Glutamatergic neuron (in vitro differentiated cells): ENCODE measurements at regions not wholly inside any gene's neighbourhood (a gene's known extent, or its start where the extent isn't known, plus 50 kb on each side); places are given as distances from the start of the nearest gene placed in this dataset.

ENCODE experiments used
- DNase-seq: peaks from one replicate; pipeline ENCODE4 v3.0.0; 2022
- H3K27ac Mint-ChIP-seq: one replicate; pipeline ENCODE4 v1.8.0; 2020; ENCODE audit warnings: mild to moderate bottlenecking, mixed read lengths, inconsistent platforms; ENCODE audit not compliant: unreplicated experiment
- H3K27me3 Mint-ChIP-seq: one replicate; pipeline ENCODE4 v1.8.0; 2020; ENCODE audit warnings: mild to moderate bottlenecking, moderate library complexity, mixed read lengths, inconsistent platforms; ENCODE audit not compliant: unreplicated experiment
- H3K36me3 Mint-ChIP-seq: one replicate; pipeline ENCODE4 v1.8.0; 2020; ENCODE audit warnings: mild to moderate bottlenecking, mixed read lengths, inconsistent platforms; ENCODE audit not compliant: unreplicated experiment
- H3K4me1 Mint-ChIP-seq: one replicate; pipeline ENCODE4 v1.8.0; 2020; ENCODE audit warnings: mild to moderate bottlenecking, low read depth, mixed read lengths, inconsistent platforms; ENCODE audit not compliant: unreplicated experiment
- H3K4me3 Mint-ChIP-seq: one replicate; pipeline ENCODE4 v1.8.0; 2020; ENCODE audit warnings: mild to moderate bottlenecking, mixed read lengths, inconsistent platforms; ENCODE audit not compliant: unreplicated experiment
- H3K9me3 Mint-ChIP-seq: one replicate; pipeline ENCODE4 v1.8.0; 2020; ENCODE audit warnings: mild to moderate bottlenecking, moderate library complexity, mixed read lengths, inconsistent platforms; ENCODE audit not compliant: unreplicated experiment
- CTCF ChIP-seq: fragments of 200-600 bp; sonication (generic); IDR thresholded peaks from one replicate; pipeline ENCODE4 v1.5.0; 2021; ENCODE audit not compliant: partially characterized antibody, unreplicated experiment

- Mint-ChIP-seq H3K27me3 (peaks cover 2% of the 10 kb centered on the region), H3K36me3 (no peaks in the 10 kb centered on the region), H3K27ac (no peak overlapping the region), H3K9me3 (peaks cover 8% of the 10 kb centered on the region), H3K4me3 (no peak overlapping the region), H3K4me1 (no peaks in the 10 kb centered on the region)
- no peak for DNase-seq
- TF ChIP-seq CTCF: no peak
These were observed 131.6 kb upstream of the TAB2 start for GRCh38 chr6:149185799-149186357.

- TF ChIP-seq CTCF: no peak
- Mint-ChIP-seq H3K4me1 (no peaks in the 10 kb centered on the region), H3K27me3 (peaks cover 2% of the 10 kb centered on the region), H3K9me3 (peaks cover 8% of the 10 kb centered on the region), H3K4me3 (no peak overlapping the region), H3K36me3 (no peaks in the 10 kb centered on the region), H3K27ac (no peak overlapping the region)
- DNase-seq: no peak
These were observed 130.6 kb upstream of the TAB2 start for GRCh38 chr6:149186873-149187272.

GRCh38 chr6:149190224-149190831 lies 127.2 kb upstream of the TAB2 start:
- no peak for TF ChIP-seq CTCF
- H3K9me3 Mint-ChIP-seq: peaks cover 8% of the 10 kb centered on the region
- no peaks in the 10 kb centered on the region for H3K4me1 Mint-ChIP-seq
- H3K27ac Mint-ChIP-seq: no peak overlapping the region
- DNase-seq: no peak
- H3K27me3 Mint-ChIP-seq: peaks cover 2% of the 10 kb centered on the region
- H3K4me3 Mint-ChIP-seq: no peak overlapping the region
- H3K36me3 Mint-ChIP-seq: no peaks in the 10 kb centered on the region

- Mint-ChIP-seq H3K4me1 (no peaks in the 10 kb centered on the region), H3K9me3 (no peaks in the 10 kb centered on the region), H3K27me3 (no peaks in the 10 kb centered on the region), H3K4me3 (no peak overlapping the region), H3K27ac (no peak overlapping the region), H3K36me3 (no peaks in the 10 kb centered on the region)
- no peak for DNase-seq
- TF ChIP-seq CTCF: no peak
These were observed 122.5 kb upstream of the TAB2 start for GRCh38 chr6:149194820-149195558.

- no peaks in the 10 kb centered on the region for H3K36me3 Mint-ChIP-seq
- no peak overlapping the region for H3K4me3 Mint-ChIP-seq
- H3K27me3 Mint-ChIP-seq: no peaks in the 10 kb centered on the region
- H3K27ac Mint-ChIP-seq: no peak overlapping the region
- no peak for DNase-seq
- no peak for TF ChIP-seq CTCF
- no peaks in the 10 kb centered on the region for H3K9me3 Mint-ChIP-seq
- H3K4me1 Mint-ChIP-seq: no peaks in the 10 kb centered on the region
These were observed 121.4 kb upstream of the TAB2 start for GRCh38 chr6:149196091-149196490.
